ENCODE measurements at regions not wholly inside any gene's neighbourhood (a gene's known extent, or its start where the extent isn't known, plus 50 kb on each side); places are given as distances from the start of the nearest gene placed in this dataset.

- TF ChIP-seq CTCF (conservative IDR thresholded peaks at IDR 0.05; ENCODE audit: low read depth, low read length) (no peak), RFX5 (IDR thresholded peaks at IDR 0.05; ENCODE audit: low read depth, low read length) (no peak), BHLHE40 (IDR thresholded peaks at IDR 0.05; ENCODE audit: low read depth, low read length) (no peak), CEBPB (IDR thresholded peaks at IDR 0.05; ENCODE audit: low read depth, low read length) (no peak), RAD21 (IDR thresholded peaks at IDR 0.05; ENCODE audit: low read length) (no peak), ELK1 (IDR thresholded peaks at IDR 0.05; ENCODE audit: borderline replicate concordance, low read depth, low read length) (no peak), USF2 (IDR thresholded peaks at IDR 0.05; ENCODE audit: low read depth, low read length) (no peak), SMC3 (IDR thresholded peaks at IDR 0.05; ENCODE audit: low read depth, low read length) (no peak), MAFK (IDR thresholded peaks at IDR 0.05; ENCODE audit: low read depth, low read length) (no peak), POLR2A (IDR thresholded peaks at IDR 0.05; ENCODE audit: low read depth, low read length) (no peak), RCOR1 (IDR thresholded peaks at IDR 0.05; ENCODE audit: insufficient replicate concordance, low read length) (no peak)
Observed at GRCh38 chrX:124269881-124270280, 62.6 kb upstream of the TEX13D start.

Data from IMR-90 (cell line).